CD4-positive, alpha-beta memory T cell (primary cell): ENCODE measurements at regions not wholly inside any gene's neighbourhood (a gene's known extent, or its start where the extent isn't known, plus 50 kb on each side); places are given as distances from the start of the nearest gene placed in this dataset.

Source experiments
- CTCF ChIA-PET: fragments of 350-600 bp; sonication (Branson Sonifier 250); formaldehyde crosslinking; loops from one replicate; lab custom pipeline; 2021; ENCODE audit warnings: inconsistent platforms; ENCODE audit not compliant: partially characterized antibody; lab: Charles Lee
- POLR2A ChIA-PET: fragments of 350-600 bp; sonication (Branson Sonifier 250); formaldehyde crosslinking; loops from one replicate; lab custom pipeline; 2021; ENCODE audit not compliant: partially characterized antibody; lab: Charles Lee
- DNase-seq, 5 donors: peaks; one replicate each; pipeline versions ENCODE4 v3.0.0 to v3.0.0-alpha.2; 2020 to 2022; ENCODE audit warnings: mixed read lengths in 1 of 5
- H3K27ac ChIP-seq: one replicate; pipeline ENCODE4 v1.7.0; 2013; ENCODE audit warnings: low read depth, low read length
- H3K27me3 ChIP-seq: 2 replicates; pipeline ENCODE4 v1.7.0; 2013; ENCODE audit warnings: mild to moderate bottlenecking, low read length, moderate library complexity; ENCODE audit not compliant: insufficient read depth
- H3K36me3 ChIP-seq: 2 replicates; pipeline ENCODE4 v1.7.0; 2013; ENCODE audit warnings: mild to moderate bottlenecking, low read length, moderate library complexity; ENCODE audit not compliant: insufficient read depth
- H3K4me1 ChIP-seq: 2 replicates; pipeline ENCODE4 v1.7.0; 2013; ENCODE audit warnings: mild to moderate bottlenecking, low read length, moderate library complexity; ENCODE audit not compliant: insufficient read depth
- H3K4me3 ChIP-seq, 2 donors: one replicate each; pipeline ENCODE4 v1.7.0; 2013; ENCODE audit warnings: low read length in 2 of 2, mild to moderate bottlenecking in 1 of 2
- H3K9me3 ChIP-seq, 2 donors: one replicate each; pipeline ENCODE4 v1.7.0; 2013; ENCODE audit warnings: low read length in 2 of 2, control low read depth in 1 of 2; ENCODE audit not compliant: control insufficient read depth in 1 of 2
- H3K27ac Mint-ChIP-seq, 7 donors: one replicate each; pipeline ENCODE4 v1.8.0; 2020 to 2021; ENCODE audit warnings: mixed read lengths in 7 of 7, mild to moderate bottlenecking in 6 of 7, inconsistent platforms in 3 of 7, moderate library complexity in 3 of 7
- H3K27me3 Mint-ChIP-seq, 2 donors: one replicate each; pipeline ENCODE4 v1.8.0; 2020 to 2021; ENCODE audit warnings: mixed read lengths in 2 of 2
- H3K36me3 Mint-ChIP-seq, 2 donors: one replicate each; pipeline ENCODE4 v1.8.0; 2020 to 2021; ENCODE audit warnings: mixed read lengths in 2 of 2, inconsistent platforms in 1 of 2, mild to moderate bottlenecking in 1 of 2
- H3K4me1 Mint-ChIP-seq, 4 donors: one replicate each; pipeline ENCODE4 v1.8.0; 2020 to 2021; ENCODE audit warnings: mixed read lengths in 4 of 4, mild to moderate bottlenecking in 1 of 4
- H3K4me3 Mint-ChIP-seq, 8 donors: one replicate each; pipeline ENCODE4 v1.8.0; 2020 to 2021; ENCODE audit warnings: mixed read lengths in 8 of 8, mild to moderate bottlenecking in 7 of 8, moderate library complexity in 6 of 8, inconsistent platforms in 3 of 8
- H3K9me3 Mint-ChIP-seq, 8 donors: one replicate each; pipeline ENCODE4 v1.8.0; 2020 to 2021; ENCODE audit warnings: mixed read lengths in 8 of 8, mild to moderate bottlenecking in 5 of 8, inconsistent platforms in 3 of 8, moderate library complexity in 1 of 8
- intact Hi-C: fragments of 100-400 bp; cut with micrococcal nuclease; formaldehyde crosslinking; loops from one replicate; pipeline ENCODE4 v1.15.1; 2023

DNA sequence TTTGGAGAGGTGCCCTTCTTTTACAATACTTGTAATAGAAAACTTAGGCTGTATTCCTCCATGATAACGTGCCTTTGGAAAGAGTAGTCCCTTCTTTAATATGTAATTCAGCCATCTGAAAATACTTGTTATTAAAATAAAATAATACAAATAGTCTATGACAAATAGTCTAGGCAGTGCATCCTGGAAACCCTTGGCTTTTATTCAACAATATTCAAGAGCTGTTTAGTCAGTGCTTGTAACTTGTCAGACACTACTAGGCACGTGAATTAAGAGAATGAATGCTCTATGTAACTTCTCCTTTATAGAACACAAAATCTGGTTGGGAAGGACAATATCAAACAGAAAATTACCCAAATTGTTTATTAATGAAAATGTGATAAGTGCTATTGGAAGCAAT, 388.2 kb downstream of the MTX2 start:
- H3K27me3 ChIP-seq: no peaks in the 10 kb centered on the region
- Mint-ChIP-seq H3K36me3 (no peaks in the 10 kb centered on the region), H3K9me3 (peaks cover 0 to 2% (median 0%) of the 10 kb centered on the region in 8 donors), H3K4me1 (peaks cover 0 to 6% (median 4%) of the 10 kb centered on the region in 4 donors), H3K27me3 (peaks cover 16 to 34% of the 10 kb centered on the region in 2 donors), H3K4me3 (no peak overlapping the region), H3K27ac (no peak overlapping the region)
- H3K4me1 ChIP-seq: no peaks in the 10 kb centered on the region
- H3K36me3 ChIP-seq: no peaks in the 10 kb centered on the region
- H3K4me3 ChIP-seq: no peak overlapping the region
- no peaks in the 10 kb centered on the region for H3K9me3 ChIP-seq
- no peak for DNase-seq
- intact Hi-C loops: no loop called here
- no peak overlapping the region for H3K27ac ChIP-seq
- ChIA-PET POLR2A (no interaction called here), CTCF (no interaction called here)

DNA sequence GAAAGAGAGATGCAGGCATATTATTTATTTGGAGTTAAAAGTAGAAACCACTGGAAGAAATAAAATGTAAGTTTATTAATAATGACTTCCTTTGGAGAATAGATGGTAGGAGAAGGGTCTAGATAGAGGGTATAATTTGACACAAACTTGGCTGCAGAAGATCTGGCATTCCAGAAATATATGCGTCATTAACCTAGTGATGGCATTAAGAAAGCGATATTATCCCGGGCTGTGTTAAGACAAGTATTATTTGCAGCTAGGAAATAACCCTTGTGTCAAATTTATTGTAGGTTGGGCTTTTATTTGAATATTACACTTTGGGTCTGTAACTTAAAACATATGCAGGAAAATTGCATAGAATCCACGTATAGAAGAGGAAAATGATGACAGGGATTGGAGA, 389.5 kb downstream of the MTX2 start:
- Mint-ChIP-seq H3K4me1 (peaks cover 0 to 4% (median 1%) of the 10 kb centered on the region in 4 donors), H3K27ac (no peak overlapping the region), H3K27me3 (peaks cover 19 to 37% of the 10 kb centered on the region in 2 donors), H3K4me3 (no peak overlapping the region), H3K9me3 (peaks cover 0 to 2% (median 0%) of the 10 kb centered on the region in 8 donors), H3K36me3 (no peaks in the 10 kb centered on the region)
- POLR2A ChIA-PET: no interaction called here
- Histone ChIP-seq H3K4me3 (no peak overlapping the region), H3K4me1 (no peaks in the 10 kb centered on the region), H3K27me3 (no peaks in the 10 kb centered on the region), H3K27ac (no peak overlapping the region), H3K36me3 (no peaks in the 10 kb centered on the region), H3K9me3 (no peaks in the 10 kb centered on the region)
- CTCF ChIA-PET: no interaction called here
- no peak for DNase-seq
- intact Hi-C loops: no loop called here

DNA sequence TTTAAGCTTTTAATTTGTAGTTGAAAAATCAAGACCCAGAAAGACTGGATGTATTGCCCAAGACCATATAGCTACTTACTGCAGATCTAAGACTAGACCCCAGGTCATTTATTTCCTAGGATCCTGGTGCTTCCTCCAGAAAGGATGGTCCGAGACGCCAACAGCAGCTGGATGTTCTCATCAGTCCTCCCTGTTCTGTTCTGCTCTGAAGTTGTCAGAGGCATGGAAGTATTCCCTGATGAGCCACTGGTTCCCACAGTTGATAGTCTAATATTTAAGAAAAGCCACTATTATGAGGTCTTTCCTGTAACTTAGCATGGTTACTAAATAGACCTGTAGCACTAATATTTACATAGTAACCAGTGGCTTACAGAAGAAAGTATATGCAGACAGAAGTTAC, 393.5 kb downstream of the MTX2 start:
- Histone ChIP-seq H3K27ac (no peak overlapping the region), H3K36me3 (no peaks in the 10 kb centered on the region), H3K9me3 (no peaks in the 10 kb centered on the region), H3K4me1 (no peaks in the 10 kb centered on the region), H3K4me3 (no peak overlapping the region), H3K27me3 (no peaks in the 10 kb centered on the region)
- DNase-seq: no peak
- Mint-ChIP-seq H3K9me3 (peaks cover 0 to 2% (median 0%) of the 10 kb centered on the region in 8 donors), H3K4me1 (no peaks in the 10 kb centered on the region), H3K27me3 (peaks cover 14 to 43% of the 10 kb centered on the region in 2 donors), H3K4me3 (no peak overlapping the region), H3K27ac (no peak overlapping the region), H3K36me3 (no peaks in the 10 kb centered on the region)
- ChIA-PET CTCF (interaction anchor here (0.9 to 3.8 kb wide), 2 partner anchors 10 to 485 kb away, joined by 3 to 20 read pairs; no protein-coding TSS in a partner anchor), POLR2A (no interaction called here)
- intact Hi-C loops: no loop called here

DNA sequence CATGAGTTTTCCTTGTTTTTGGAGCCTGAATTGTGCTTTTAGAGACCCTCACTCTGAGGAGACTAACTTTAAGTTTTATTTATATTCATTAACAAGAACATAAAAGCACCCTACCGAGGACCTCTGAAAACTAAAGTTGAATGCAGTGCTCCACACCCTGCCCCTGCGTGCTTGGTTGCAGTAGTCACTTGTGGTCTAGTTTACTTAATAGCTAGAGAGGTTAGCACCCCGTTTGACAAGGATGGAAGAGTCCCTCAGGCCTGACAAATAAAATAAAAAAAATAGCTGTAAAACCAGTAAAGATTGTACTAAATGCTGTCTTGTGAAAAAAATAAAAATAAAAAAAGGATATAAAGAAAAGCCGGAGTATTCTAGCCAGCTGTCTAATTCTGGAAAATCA, 395.2 kb downstream of the MTX2 start:
- no peaks in the 10 kb centered on the region for H3K4me1 Mint-ChIP-seq
- H3K27ac Mint-ChIP-seq: no peak overlapping the region
- H3K27me3 Mint-ChIP-seq: peaks cover 12 to 34% of the 10 kb centered on the region in 2 donors
- POLR2A ChIA-PET: no interaction called here
- H3K27me3 ChIP-seq: no peaks in the 10 kb centered on the region
- H3K4me3 ChIP-seq: no peak overlapping the region
- H3K9me3 ChIP-seq: no peaks in the 10 kb centered on the region
- no peak for DNase-seq
- CTCF ChIA-PET: interaction anchor here (0.6 to 3.8 kb wide), 2 partner anchors 12 to 1407 kb away, joined by 3 to 20 read pairs; no protein-coding TSS in a partner anchor
- intact Hi-C loops: no loop called here
- no peaks in the 10 kb centered on the region for H3K36me3 Mint-ChIP-seq
- H3K27ac ChIP-seq: no peak overlapping the region
- no peak overlapping the region for H3K4me3 Mint-ChIP-seq
- peaks cover 0 to 2% (median 0%) of the 10 kb centered on the region in 8 donors for H3K9me3 Mint-ChIP-seq
- no peaks in the 10 kb centered on the region for H3K36me3 ChIP-seq
- H3K4me1 ChIP-seq: no peaks in the 10 kb centered on the region

DNA sequence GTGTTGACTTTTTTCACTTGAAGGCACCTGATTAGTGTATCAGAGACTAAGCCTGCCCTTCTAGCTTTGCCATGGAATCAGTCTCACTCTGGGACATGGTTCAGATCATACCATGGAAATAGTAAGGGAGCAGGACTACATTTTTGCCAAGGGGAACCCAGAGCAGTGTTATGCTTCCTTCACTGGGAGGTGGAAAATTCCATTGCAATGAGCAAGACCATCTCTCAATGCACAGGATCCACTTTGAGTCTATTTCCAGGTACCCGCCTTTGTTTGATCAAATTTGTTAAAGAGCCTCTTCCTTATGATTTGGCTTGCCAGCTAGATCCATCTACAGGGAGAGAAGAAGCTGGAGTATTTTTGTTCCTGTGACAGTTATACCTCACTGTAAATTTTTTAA, 395.8 kb downstream of the MTX2 start:
- intact Hi-C loops: no loop called here
- Histone ChIP-seq H3K27me3 (no peaks in the 10 kb centered on the region), H3K4me1 (no peaks in the 10 kb centered on the region), H3K9me3 (no peaks in the 10 kb centered on the region), H3K27ac (no peak overlapping the region), H3K36me3 (no peaks in the 10 kb centered on the region), H3K4me3 (no peak overlapping the region)
- Mint-ChIP-seq H3K36me3 (no peaks in the 10 kb centered on the region), H3K4me1 (no peaks in the 10 kb centered on the region), H3K4me3 (no peak overlapping the region), H3K27ac (no peak overlapping the region), H3K27me3 (peaks cover 8 to 30% of the 10 kb centered on the region in 2 donors), H3K9me3 (peaks cover 0 to 2% (median 0%) of the 10 kb centered on the region in 8 donors)
- ChIA-PET POLR2A (no interaction called here), CTCF (interaction anchor here (3.8 kb wide), 1 partner anchor 13 kb away, joined by 20 read pairs; no protein-coding TSS in a partner anchor)
- no peak for DNase-seq

DNA sequence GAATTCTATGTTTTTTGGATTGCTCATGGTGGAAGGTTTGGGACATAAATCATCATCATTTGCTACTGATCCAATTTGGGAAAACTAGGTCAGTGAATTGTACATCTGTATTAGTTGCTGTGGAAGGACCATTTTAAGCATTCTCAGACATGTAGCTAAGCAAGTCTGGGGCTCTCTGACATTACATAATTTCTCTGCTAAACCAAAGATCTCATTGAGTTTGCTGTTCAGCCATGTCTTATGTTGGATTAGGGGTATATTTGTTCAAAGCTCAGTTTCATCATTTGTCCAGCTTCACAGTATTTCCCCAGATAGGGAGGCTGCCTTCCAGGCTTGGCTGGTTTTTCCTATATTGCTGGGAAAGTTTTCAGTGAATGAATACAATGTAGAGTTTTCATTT, 399.7 kb downstream of the MTX2 start:
- CTCF ChIA-PET: interaction anchor here (0.6 kb wide), 1 partner anchor 538 kb away, joined by 4 read pairs; no protein-coding TSS in a partner anchor
- Histone ChIP-seq H3K36me3 (no peaks in the 10 kb centered on the region), H3K9me3 (no peaks in the 10 kb centered on the region), H3K27ac (no peak overlapping the region), H3K4me3 (no peak overlapping the region), H3K4me1 (no peaks in the 10 kb centered on the region), H3K27me3 (no peaks in the 10 kb centered on the region)
- Mint-ChIP-seq H3K4me3 (no peak overlapping the region), H3K9me3 (no peaks in the 10 kb centered on the region), H3K36me3 (no peaks in the 10 kb centered on the region), H3K27me3 (peaks cover 10 to 12% of the 10 kb centered on the region in 2 donors), H3K4me1 (no peaks in the 10 kb centered on the region), H3K27ac (no peak overlapping the region)
- POLR2A ChIA-PET: no interaction called here
- no peak for DNase-seq
- intact Hi-C loops: no loop called here

DNA sequence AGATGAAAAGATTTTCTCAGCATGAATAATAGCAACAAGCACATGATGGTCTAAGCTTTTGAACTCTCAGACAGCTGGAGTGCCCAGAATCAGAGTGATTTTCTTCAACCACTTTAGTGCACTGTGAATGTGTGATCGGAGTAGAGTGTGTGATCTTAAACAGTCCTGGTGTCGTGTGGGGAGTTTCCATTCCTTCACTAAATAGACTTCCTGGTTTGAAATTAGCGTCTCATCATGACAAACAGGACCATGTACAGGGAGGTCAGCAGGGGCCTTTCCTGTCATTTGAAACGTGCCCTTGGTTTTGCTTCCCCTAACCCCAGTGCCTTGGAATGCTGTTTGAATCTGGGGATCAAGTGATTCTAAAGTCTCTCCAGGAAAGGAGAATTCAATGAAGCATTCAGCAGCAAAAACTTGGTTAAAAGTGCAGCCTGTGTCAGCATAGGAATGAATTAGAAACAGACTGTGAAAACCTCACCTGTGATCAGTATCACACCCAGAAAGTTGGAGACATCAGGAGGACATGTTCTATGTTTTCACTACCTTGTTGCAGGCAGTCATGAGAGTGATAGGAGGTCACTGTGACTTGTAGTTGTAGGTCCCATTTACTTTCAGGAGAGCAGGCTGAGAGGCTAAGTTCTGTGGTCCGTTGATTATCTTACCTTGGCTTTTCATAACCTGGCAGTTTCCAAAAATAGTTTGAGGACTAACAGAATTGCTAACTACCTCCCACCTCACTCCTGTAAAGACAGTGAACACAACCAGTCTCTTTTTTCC, 400.3 kb downstream of the MTX2 start:
- H3K27ac Mint-ChIP-seq: no peak overlapping the region
- H3K4me3 Mint-ChIP-seq: no peak overlapping the region
- no peak for DNase-seq
- no peaks in the 10 kb centered on the region for H3K9me3 Mint-ChIP-seq
- no peak overlapping the region for H3K27ac ChIP-seq
- no peak overlapping the region for H3K4me3 ChIP-seq
- no peaks in the 10 kb centered on the region for H3K36me3 ChIP-seq
- no peaks in the 10 kb centered on the region for H3K9me3 ChIP-seq
- H3K36me3 Mint-ChIP-seq: no peaks in the 10 kb centered on the region
- CTCF ChIA-PET: interaction anchor here (0.6 kb wide), 1 partner anchor 538 kb away, joined by 4 read pairs; no protein-coding TSS in a partner anchor
- H3K27me3 ChIP-seq: no peaks in the 10 kb centered on the region
- no peaks in the 10 kb centered on the region for H3K4me1 ChIP-seq
- H3K27me3 Mint-ChIP-seq: peaks cover 10 to 11% of the 10 kb centered on the region in 2 donors
- POLR2A ChIA-PET: no interaction called here
- intact Hi-C loops: no loop called here
- no peaks in the 10 kb centered on the region for H3K4me1 Mint-ChIP-seq
